Dedifferentiated amniotic fluid mesenchymal stem cell (primary cell): ENCODE measurements at regions not wholly inside any gene's neighbourhood (a gene's known extent, or its start where the extent isn't known, plus 50 kb on each side); places are given as distances from the start of the nearest gene placed in this dataset.
"Not testable (repeated sequence)": the region's sequence is repeated elsewhere in the genome, so short reads cannot be mapped to it uniquely, and the experiment has no call there.

ENCODE experiments used
- DNase-seq: peaks from one replicate; pipeline ENCODE4 v3.0.0-alpha.2; 2016; ENCODE audit errors: extremely low spot score

- no peak for DNase-seq
Measured at GRCh38 chr5:101212942-101213514, 309.9 kb upstream of the ST8SIA4 start.

GRCh38 chr5:101206534-101206933 lies 303.5 kb upstream of the ST8SIA4 start:
- DNase-seq, result no peak

- not testable (repeated sequence) for DNase-seq
Measured at GRCh38 chr5:101205065-101205464, 302.0 kb upstream of the ST8SIA4 start.

- not testable (repeated sequence) for DNase-seq
Measured at GRCh38 chr5:101180365-101180764, 277.3 kb upstream of the ST8SIA4 start.

- DNase-seq, result no peak
Measured at GRCh38 chr5:101176605-101177004, 273.5 kb upstream of the ST8SIA4 start.

- DNase-seq, result no peak
Measured at GRCh38 chr5:101174981-101175380, 271.9 kb upstream of the ST8SIA4 start.

- DNase-seq, result no peak
Measured at GRCh38 chr5:101163088-101163487, 260.0 kb upstream of the ST8SIA4 start.

GRCh38 chr5:101160002-101160401 lies 256.9 kb upstream of the ST8SIA4 start:
- DNase-seq, result no peak

GRCh38 chr5:101159006-101159405 lies 255.9 kb upstream of the ST8SIA4 start:
- DNase-seq, result no peak

GRCh38 chr5:101153526-101153925 lies 250.4 kb upstream of the ST8SIA4 start:
- DNase-seq, result peak; percentile 5

GRCh38 chr5:101143526-101143925 lies 240.4 kb upstream of the ST8SIA4 start:
- peak; percentile 8 for DNase-seq

- peak; percentile 6 for DNase-seq
Measured at GRCh38 chr5:101142102-101142501, 239.0 kb upstream of the ST8SIA4 start.

GRCh38 chr5:101136454-101136853 lies 233.4 kb upstream of the ST8SIA4 start:
- DNase-seq, result no peak

- no peak for DNase-seq
Measured at GRCh38 chr5:101123363-101123762, 220.3 kb upstream of the ST8SIA4 start.

- DNase-seq, result no peak
Measured at GRCh38 chr5:101112645-101113044, 209.6 kb upstream of the ST8SIA4 start.

GRCh38 chr5:101103874-101104273 lies 200.8 kb upstream of the ST8SIA4 start:
- no peak for DNase-seq

- DNase-seq, result no peak
Measured at GRCh38 chr5:101102506-101102905, 199.4 kb upstream of the ST8SIA4 start.

GRCh38 chr5:101091902-101092301 lies 188.8 kb upstream of the ST8SIA4 start:
- no peak for DNase-seq

- no peak for DNase-seq
Measured at GRCh38 chr5:101084353-101084752, 181.3 kb upstream of the ST8SIA4 start.

GRCh38 chr5:101080462-101081240 lies 177.6 kb upstream of the ST8SIA4 start:
- no peak for DNase-seq

- no peak for DNase-seq
Measured at GRCh38 chr5:101068298-101068697, 165.2 kb upstream of the ST8SIA4 start.

GRCh38 chr5:101067429-101067828 lies 164.3 kb upstream of the ST8SIA4 start:
- no peak for DNase-seq

GRCh38 chr5:101062902-101063301 lies 159.8 kb upstream of the ST8SIA4 start:
- no peak for DNase-seq

- no peak for DNase-seq
Measured at GRCh38 chr5:101047181-101047580, 144.1 kb upstream of the ST8SIA4 start.
